Hematopoietic multipotent progenitor cell (in vitro differentiated cells): ENCODE measurements at regions not wholly inside any gene's neighbourhood (a gene's known extent, or its start where the extent isn't known, plus 50 kb on each side); places are given as distances from the start of the nearest gene placed in this dataset.
A peak's percentile ranks its signal among the peaks of the same experiment; 100 is the strongest.

Experiments used
- DNase-seq, 3 donors: peaks; one replicate each; pipeline ENCODE4 v3.0.0-alpha.2; 2011 to 2015; ENCODE audit warnings: low read depth in 2 of 3, low spot score in 2 of 3

GRCh38 chr7:340979-341694 lies 51.2 kb downstream of the FOXL3 start:
- DNase-seq: no peak

GRCh38 chr7:341841-342638 lies 52.1 kb downstream of the FOXL3 start:
- DNase-seq: no peak

DNA sequence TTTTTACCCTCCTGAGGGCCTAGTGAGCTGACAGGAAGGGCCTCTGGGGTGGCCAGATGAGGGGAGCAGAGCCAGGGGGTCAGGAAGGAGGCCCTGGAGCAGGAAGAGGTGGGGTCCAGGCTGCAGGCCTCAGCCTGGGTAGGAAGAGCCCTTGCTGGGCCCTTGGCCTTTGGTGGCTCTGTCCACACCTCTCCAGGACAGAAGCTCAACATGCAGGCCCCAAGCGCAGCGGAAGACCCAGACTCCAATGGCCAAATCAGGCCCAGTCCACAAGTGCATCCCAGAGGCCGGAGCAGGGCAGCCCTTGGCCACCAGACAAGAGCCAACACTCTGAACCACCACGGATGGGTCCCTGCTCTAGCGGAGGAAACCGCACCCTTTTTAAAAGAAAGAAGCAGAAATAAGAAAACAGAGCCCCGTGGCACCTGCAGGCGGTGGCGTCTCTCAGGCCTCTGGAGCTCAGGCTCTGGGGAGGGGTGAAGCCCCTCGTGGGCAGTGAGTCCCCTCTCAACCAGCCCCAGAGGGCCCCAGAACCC lies 52.8 kb downstream of the FOXL3 start:
- no peak for DNase-seq

DNA sequence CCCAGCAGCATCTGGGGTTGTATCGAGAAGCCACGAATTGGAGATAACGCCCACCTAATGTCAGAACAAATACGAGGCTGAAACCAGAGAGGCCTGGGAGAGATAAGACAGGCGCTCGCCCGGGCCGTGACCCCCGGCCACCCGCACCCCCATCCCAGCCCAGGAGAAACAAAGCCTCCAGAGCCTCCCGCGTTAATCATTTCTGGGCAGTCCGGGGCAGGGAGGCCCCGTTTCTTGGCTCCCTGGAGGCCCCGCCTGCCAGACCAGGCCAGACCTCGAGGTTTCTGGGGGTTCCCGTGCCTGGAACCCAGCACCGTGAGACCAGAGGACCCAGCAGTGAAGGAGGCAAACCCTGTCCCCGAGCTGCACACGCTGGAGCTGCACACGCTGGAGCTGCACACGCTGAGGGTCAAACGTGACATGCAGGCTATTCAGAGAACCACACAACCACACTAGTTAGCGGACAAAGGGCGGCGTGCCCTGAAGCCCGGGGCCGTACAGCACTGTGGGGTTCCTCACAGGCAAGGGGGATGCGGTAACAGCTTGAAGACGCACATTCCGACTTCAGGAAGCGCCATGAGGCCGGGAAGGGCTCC lies 53.4 kb downstream of the FOXL3 start:
- DNase-seq: no peak

GRCh38 chr7:343864-344607 lies 54.1 kb downstream of the FOXL3 start:
- DNase-seq: no peak

GRCh38 chr7:344608-344994 lies 54.6 kb downstream of the FOXL3 start:
- DNase-seq: no peak

GRCh38 chr7:346116-346898 lies 56.3 kb downstream of the FOXL3 start:
- DNase-seq: no peak

DNA sequence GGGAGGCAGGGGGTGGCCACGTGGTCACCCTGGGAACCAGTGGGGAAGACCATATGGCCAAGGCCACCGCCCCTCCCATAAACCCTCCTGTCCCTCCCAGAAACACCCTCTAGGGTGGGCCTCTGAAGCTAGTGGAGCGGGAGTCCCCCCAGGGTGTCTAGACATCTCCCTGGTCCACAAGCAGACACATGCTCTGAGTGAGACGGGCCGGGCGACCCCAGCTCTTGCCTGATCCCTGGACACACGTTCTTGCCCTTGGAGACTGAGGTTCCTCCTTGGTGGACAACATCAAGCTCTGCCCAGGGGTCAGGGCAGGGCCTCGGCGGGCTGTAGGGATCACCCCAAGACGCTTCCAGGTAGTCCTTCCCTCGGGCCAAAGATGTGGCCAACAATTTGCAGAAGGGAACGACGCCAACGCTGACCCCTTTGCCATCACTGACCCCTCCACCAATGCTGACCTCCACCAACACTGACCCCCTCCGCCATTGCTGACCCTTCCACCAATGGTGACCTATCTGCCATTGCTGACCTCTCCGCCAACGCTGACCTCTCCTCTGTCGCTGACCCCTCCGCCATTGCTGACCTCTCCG lies 57.1 kb downstream of the FOXL3 start:
- DNase-seq: no peak

- DNase-seq: no peak
Measured at GRCh38 chr7:347644-348479, 57.9 kb downstream of the FOXL3 start.

DNA sequence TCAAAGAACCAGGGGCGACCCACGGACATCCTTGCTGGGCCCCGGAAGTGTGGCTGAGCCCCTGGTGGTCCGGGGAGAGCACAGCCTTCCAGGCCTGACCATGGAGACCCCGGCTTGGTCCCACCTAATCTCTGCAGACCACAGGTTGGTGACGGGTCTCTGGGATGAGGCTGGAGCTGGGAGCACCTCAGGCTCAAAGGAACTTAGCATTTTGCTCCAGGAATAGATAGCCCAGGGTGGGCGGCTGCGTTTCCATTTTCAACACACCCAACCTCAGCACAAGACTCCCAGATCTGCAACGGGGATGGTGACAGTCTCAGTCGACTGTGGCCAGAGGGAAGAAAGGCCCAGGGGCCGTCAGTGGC lies 58.5 kb downstream of the FOXL3 start:
- DNase-seq: no peak

- DNase-seq: no peak
Measured at GRCh38 chr7:348962-349743, 59.2 kb downstream of the FOXL3 start.

GRCh38 chr7:351256-351655 lies 61.3 kb downstream of the FOXL3 start:
- DNase-seq: peak in 1 of 3 donors; percentile 51

DNA sequence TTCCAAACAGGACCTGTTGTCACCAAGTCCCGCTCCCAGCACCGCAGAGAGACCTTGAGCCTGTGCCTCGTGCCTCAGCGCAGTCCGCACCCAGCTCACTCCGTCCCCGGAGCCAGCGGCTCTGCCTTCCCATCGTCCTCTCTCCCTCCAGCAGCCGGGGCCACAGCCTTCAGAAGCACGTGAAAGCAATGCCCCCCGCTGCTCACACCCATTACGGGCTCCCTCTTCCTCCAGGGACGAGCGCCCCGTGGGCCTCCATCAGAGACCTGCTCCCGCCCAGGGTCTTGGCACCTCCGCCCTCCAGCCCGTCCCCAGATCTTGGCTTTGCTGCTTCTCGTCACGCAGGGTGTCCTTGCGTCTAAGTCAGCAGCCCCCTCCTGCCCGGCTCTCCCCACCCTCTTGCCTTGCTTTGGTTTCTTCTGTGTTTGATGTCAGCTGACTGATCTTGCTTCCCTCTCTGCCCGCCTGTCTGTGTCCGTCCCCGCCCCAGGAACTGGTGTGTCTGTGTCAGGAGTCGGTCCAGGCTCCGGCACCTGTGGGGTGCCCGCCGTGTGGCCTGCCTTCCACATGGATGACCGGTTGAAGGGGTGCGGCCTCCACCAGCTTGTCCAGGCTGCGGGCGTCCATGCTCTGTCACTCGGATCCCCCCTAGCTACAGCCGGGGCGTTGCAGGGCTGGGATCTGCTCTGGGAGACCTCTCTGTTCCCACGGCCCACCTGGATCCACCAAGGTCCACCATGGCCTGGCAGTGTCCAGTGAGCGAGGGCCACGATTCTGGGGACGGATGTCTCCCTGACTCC lies 61.9 kb downstream of the FOXL3 start:
- DNase-seq: peak in 1 of 3 donors; percentile 52

- no peak for DNase-seq
Measured at GRCh38 chr7:353746-354325, 63.9 kb downstream of the FOXL3 start.

DNA sequence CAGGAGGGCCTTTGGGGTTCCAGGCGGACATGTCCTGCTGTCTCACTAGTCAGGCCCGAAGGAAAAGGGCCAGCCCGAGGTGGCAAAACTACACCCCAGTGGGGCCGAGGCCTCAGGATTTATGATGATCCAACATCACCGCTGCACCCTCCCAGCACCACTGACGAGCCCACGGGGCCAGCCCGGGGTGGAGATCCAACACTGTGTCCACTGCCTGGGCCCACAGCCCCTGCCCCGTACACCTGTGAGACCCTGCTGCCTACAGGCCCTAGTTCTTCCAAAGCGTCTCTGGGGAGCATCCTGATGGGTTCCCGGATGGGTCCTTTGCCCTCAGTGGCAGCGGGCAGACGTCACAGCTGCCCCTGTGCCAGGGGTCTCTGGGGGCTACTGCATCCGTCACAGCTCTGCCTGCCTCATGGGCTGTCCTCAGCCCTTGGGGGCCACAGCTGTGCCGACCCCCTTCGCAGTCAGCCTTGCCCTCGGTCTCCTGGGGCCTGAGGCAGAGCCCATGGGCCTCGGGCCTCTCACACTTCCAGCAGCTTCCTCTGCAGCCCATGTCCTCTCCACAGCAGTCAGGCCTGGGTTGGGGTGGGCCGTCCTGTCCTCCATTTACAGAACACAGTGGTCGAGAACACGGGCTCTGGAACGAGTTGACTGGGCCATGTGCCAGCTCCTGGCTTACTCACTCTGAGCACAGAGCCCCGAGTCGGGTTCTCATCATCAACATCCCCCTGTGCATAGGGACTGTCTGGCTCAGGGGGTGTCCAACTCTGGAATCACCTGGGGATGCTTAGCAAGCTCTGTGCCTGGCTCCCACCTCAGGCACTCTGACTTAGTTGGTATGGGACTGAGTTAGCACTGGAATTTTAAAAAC lies 64.9 kb downstream of the FOXL3 start:
- no peak for DNase-seq

- DNase-seq: no peak
Measured at GRCh38 chr7:355568-355967, 65.6 kb downstream of the FOXL3 start.
